ENCODE measurements at regions not wholly inside any gene's neighbourhood (a gene's known extent, or its start where the extent isn't known, plus 50 kb on each side); places are given as distances from the start of the nearest gene placed in this dataset.
"Not testable (repeated sequence)": the region's sequence is repeated elsewhere in the genome, so short reads cannot be mapped to it uniquely, and the experiment has no call there.

DNA sequence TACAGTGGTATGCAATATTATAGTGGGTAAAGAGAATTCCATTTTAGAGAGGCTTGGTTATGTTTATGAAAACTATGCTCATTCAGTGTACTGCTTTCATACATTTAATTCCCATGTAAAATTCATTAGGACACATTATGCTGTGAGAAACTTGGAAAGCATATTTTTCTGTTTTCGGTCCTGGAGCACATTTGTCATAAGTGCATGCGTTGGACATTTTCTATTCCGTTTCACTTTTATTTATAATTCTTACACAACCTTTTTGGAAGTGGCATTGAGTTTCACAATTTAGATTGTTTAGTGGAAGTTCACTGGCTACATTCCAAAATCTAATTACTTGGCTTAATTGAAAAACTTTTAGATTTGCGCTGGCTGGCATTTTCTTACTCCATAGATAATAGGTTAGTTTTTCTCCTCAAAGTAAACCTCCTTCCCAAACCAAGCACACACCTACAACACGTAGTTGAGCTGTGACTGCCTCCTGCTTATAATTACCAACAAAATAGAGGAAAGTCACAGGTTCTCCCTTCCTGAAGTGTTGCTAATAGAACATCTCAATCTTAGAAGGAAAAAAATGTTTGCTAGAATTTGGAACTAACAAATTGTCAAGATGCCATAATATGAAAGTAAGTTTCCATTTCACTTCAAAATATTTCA is 938.5 kb downstream of the TRHDE start:
- DNase-seq (ENCODE audit: low read depth), result no peak

DNA sequence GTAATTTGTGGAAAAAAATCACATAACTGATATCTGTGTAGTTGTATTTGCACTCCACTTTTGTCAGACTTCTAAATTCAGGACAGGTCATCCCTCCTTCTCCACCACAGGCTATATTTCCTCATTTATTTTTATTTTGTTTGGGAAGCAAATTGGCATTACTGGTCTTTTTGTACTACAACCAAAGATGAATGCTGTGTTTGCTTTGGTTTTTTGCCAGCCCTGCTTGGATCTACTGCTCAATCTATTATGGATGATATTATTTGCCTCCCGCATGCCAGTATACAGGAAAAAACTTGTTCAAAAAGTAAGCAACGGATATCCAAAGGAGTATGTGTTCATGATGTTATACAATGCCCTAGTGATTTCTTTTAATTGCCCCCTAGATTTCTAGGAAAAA is 948.8 kb downstream of the TRHDE start:
- DNase-seq (ENCODE audit: low read depth), result no peak

DNA sequence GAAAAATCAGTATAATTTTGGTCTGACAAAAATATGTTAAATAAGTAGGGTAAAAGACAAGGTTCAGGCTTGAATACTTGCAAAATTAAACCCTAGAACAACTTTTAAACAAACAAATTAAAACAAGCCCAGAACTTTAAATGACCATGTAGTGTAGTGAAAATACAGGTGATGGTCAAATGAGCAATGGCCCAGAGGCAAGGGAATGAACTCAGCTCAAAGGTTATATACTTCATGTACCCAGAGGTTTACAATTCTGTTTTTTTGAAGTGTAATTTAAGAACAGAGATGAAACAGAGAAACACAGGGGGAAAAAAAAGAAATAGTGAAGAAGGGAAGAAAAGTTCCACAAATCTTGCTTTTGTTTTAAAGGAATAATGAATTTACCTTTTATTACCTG is 949.2 kb downstream of the TRHDE start:
- no peak for DNase-seq (ENCODE audit: low read depth)

DNA sequence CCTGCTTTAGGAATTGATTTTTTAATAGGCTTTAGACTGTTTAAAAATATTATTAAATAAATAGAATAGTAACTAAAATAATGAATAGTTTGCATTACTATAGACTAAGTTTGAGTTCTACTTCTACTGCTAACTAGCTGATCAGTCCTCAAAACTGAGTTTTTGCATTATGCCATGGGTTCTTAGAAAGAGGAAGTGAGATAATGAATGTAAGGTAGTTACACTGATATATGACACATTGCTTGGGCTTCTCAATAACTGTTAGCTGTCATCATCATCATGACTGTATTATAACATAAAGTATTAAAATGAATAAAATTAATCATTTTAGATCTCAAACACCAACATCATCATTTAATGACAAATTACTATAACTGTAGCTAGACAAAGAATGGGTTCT is 949.7 kb downstream of the TRHDE start:
- DNase-seq (ENCODE audit: low read depth), result no peak

DNA sequence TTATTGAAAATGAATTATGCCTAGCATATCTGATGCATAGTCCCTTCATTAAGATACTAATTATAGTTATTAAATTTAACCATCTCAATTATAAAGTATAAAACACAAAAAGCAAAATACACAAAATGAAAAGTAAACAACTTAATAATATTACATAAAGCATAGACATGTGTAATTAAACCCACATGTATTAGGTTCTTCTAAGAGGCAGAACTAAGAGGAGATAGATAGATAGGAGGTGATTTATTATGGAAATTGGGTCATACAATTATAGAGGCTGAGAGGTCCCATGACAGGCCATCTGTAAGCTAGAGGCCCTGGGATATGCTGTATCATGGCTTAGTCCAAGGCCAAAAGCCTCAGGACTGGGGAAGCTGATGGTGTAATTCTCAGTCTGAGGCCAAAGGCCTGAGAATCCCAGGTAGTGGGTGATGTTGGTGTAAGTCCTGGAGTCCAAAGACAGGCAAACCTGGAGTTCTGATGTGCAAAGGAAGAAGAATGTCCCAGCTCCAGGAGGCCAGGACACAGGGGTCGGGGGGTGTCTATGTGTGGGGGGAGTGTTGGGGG is 953.3 kb downstream of the TRHDE start:
- no peak for DNase-seq (ENCODE audit: low read depth)

DNA sequence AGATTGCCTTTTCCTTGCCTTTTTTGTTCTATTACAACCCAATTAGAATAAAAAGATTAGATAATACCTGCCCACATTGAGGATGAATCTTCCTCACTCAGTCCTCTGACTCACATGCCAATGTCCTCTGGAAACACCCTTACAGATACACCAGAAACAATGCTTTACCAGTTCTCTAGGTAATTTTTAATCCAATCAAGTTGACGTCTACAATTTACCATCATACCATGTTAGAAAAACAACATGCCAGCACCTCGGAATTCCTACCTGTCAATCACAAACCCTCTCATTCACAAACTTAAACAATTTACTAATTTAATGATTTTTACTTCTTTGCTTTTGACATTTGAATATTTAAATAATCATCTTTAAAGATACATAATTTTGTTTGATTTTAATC is 953.8 kb downstream of the TRHDE start:
- no peak for DNase-seq (ENCODE audit: low read depth)

DNA sequence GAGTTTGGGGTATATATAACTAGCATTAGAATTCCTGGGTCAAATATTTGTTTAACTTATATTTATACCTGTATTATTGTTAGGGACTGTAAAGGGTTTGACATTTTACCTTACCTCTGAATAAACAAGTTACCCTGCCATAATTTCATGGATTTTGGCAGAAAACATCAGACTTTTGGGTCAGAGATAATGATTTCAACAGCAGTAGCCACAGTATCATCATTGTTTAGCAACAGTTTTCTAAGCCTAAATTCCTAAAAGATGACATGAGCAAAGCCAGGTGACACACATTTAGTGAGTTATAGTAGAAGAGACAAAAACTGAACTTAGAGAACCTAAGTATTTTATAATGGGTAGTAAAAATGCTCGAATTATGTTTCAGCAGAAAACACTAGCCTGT is 954.4 kb downstream of the TRHDE start:
- DNase-seq (ENCODE audit: low read depth), result no peak

DNA sequence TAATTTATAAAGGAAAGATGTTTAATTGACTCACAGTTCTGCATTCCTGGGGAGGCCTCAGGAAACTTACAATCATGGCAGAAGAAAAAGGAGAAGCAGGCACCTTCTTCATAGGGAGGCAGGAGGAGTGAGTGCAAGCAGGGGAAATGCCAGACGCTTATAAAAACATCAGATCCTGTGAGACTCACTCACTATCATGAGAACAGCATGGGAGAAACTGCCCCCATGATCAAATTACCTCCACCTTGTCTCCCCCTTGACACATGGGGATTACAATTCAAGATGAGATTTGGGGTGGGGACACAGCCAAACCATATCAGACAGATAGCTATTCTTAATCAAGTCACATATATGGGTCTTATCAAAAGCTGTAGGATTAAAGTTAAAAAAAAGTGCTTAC is 956.7 kb downstream of the TRHDE start:
- not testable (repeated sequence) for DNase-seq (ENCODE audit: low read depth)

DNA sequence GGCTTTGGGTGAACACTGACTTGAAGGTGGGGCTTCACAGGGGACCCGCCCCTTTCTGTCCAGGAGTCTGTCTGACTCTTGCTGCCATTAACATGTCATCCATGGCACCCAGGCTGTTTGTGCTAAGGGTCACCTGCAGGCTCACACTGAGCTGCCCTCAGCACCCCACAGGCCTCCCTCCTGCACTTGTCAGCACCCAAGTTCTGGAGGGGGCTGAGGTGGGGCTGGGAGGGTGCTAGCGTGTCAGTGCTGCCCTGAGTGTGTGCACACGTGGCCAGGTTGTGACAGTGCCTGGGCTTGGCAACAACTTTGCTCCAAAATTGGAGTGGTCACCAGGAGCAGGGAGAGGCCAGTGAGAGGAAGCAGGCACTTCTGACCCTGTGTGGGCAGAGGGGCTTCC is 963.2 kb downstream of the TRHDE start:
- DNase-seq (ENCODE audit: low read depth), result no peak

DNA sequence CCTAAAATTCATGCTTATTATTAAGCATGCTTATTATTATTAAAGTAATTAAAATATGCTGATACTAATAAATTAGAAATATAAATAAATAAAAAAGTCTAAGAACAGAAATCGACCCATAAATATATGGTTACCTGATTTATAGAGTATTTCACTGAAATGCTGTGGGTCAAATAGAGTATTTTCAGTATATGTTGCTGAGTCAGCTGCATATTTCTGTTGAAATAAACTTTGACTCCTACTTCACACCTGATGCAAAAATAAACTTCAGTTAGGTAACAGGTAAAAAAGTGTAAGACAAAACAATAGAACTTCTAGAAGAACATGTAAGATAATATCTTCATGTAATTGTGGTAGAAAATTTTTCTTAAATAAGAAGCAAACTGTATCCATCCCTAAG is 967.9 kb downstream of the TRHDE start:
- DNase-seq (ENCODE audit: low read depth), result no peak

DNA sequence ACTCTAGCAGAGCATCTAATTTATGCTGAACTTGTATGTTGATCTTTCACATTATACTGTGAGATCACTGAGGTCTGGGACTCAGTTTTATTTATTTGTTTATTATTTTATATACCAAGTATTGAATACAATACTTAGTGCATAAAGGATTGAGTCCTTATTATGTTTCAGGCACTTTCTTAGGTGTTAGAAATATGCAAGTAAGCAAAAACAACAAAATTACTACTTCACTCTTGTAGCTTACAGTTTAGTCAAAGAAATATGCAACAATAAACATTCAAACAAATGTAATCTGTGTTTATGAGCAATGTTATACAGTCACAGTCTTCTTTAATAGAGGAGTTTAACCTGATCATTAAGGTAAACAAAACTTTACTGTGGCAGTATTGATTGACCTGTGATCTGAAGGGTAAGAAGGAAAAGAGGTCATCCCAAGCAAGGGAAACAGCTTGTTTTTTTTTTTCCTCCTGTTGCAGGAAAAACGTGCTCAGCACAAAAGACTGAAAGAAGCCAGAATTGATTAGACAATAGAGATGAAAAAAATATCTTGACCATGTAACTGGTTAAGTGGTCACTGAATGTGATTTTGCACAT is 990.7 kb downstream of the TRHDE start:
- no peak for DNase-seq (ENCODE audit: low read depth)

DNA sequence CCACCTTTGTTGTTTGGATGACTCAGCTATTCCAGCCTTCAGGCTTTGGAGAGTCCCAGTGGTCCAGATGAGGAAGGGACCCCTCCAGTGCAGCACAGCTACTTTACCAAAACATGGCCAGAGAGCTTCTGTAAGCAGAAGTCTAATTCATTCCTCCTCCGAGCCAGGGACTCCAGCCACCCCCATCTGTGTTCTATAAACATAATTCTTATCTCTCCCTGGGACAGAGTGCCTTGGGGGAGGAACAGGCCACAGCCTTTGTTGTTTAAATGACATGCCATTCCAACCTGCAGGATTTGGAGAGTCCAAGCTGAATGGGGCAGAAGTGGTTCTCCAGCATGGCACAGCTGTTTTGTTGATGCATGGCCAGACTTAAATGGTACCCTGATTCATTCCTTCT is 994.0 kb downstream of the TRHDE start:
- no peak for DNase-seq (ENCODE audit: low read depth)

DNA sequence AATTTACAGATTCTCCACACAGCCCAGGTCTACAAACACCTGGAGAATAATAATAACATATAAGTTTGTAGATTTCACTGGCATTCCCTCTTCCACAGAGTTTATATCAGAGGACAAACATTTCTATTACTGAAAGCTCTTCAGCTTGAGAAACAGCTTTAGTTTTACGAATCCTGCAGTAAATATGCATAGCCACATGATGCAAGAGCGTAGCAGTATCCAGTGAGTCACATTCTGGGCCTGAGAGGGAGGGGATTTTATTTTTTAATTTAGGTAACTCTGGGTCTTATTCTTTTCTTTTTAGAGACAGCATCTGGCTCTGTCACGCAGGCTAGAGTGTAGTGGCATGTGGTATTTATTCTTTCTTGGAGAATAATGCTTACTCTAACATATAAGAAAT is 1002.8 kb downstream of the TRHDE start:
- DNase-seq (ENCODE audit: low read depth), result no peak

DNA sequence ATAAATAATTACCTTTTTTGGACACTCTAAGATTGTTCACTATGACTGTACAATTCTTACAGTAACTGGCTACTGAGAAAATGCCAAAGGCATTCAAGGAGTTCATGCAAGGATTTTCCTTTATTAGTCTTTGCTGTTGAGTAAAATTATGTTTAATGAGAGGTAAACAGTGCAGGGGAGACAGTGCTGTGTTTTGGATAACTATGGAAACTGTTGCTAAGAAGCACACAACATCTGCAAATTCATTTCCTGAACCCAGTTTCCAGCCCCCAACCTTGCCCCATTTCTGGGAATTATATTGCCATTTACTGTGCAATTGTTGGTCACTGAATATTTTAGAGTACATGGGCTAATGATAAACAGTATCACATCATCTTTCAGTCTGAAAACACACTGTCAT is 1005.8 kb downstream of the TRHDE start:
- DNase-seq (ENCODE audit: low read depth), result no peak

DNA sequence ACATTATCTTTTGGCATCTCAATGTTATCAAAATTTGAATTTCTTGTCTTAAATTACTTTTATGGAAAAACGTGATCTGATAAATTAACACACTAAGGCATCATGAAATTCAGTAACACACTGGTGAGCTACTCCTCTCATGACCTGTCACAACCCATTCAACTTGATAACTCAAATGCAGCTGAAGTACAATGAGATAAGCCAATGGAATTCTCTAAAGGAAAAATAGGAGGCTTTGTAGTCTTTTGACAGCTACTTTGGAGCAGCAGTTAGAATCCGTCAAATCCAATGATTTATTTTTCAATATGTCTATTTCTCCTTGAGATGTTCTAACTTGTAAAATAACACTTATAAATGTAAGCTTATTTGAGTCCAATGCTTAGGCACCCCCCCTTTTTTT is 1029.4 kb downstream of the TRHDE start:
- DNase-seq (ENCODE audit: low read depth), result no peak

DNA sequence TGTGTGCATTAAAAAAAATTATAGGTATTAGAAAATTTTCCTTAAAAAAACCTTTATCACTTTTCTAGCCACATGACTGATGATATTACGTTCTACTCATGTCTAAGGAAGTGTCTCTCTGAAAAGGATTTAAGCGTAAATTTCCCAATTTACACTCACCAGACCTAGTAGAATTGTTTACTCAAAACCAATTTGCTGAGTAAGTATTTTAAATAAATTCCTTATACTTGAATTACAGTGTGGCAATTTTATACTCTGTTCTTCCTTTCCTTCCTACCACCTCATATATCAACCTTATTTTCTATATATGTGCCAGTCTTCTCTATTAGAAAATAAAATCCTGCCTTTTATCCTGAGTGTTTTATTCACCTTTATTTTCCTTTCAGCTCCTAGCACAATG is 1035.1 kb downstream of the TRHDE start:
- DNase-seq (ENCODE audit: low read depth), result no peak

DNA sequence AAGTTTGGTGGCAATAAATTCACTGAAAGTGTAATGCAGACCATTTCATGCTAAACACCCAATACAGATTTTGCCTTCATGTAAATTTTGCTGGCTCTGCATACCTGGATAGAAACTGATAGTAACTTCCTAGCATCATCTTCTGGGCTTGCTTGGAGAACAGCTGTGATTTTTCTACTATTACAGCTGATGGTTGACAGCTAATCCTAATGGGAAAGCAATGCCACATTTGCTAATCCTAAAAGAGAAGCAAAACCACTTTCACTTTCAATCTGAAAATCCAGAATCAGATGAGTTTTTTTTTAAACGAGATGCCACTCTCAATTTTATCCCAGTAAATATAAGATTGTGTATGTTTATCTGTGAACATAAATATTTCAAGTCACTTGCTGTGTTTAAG is 1035.9 kb downstream of the TRHDE start:
- DNase-seq (ENCODE audit: low read depth), result no peak

DNA sequence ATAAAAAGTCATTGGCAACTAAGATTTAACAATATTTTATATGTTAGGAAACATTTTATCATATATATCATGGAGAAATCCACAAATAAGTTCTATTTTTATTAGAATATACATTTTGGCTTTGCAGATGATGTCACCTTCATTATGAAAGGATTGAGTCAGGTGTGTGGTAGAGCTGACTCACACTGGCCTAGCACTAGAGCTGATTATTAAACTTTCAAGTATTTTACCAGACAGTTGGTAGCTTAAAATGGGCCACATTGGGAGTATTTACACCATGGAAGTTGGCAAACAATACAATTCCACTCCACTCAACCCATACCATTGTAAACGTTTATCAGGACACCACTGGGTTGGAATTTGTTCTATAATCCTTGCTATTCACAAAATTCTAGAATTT is 1036.6 kb downstream of the TRHDE start:
- DNase-seq (ENCODE audit: low read depth), result no peak

DNA sequence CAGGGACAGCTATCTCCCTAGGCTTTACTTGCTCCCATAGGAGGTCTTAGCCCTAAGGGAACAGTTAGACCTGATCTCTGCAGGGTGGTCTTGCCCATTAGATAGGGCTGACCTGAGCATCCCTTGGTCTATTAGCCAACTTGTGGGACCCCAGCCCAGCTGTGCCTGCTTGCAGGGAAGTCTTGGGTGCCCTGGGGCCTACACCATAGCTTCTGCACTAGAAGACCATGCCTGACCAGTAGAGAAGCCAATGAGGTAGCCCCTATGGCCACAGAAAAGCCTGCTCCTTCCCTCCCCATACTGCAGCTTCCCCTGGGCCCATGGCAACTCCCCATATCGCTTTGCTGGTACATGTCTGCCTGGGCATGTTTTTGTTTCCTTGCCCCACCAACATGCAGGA is 1049.1 kb downstream of the TRHDE start:
- no peak for DNase-seq (ENCODE audit: low read depth)

DNA sequence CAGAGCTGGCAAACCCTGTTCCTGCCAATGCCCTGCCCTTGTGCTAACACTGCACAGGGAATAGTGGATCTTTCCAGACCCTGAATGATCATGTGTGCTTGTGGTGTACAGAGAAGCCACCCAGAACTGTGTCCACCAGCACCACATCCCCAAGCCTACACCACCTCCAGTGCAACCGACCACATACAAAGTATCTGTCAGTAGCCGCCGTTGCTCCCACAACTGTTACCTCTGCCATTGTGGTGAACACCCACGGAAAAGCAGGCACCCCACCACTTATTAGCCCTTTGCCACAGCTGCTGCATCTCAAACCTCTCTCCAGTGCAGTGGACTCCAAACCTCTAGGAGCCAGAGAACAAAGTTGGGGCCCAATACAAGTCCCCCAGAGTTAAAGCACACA is 1049.6 kb downstream of the TRHDE start:
- no peak for DNase-seq (ENCODE audit: low read depth)

DNA sequence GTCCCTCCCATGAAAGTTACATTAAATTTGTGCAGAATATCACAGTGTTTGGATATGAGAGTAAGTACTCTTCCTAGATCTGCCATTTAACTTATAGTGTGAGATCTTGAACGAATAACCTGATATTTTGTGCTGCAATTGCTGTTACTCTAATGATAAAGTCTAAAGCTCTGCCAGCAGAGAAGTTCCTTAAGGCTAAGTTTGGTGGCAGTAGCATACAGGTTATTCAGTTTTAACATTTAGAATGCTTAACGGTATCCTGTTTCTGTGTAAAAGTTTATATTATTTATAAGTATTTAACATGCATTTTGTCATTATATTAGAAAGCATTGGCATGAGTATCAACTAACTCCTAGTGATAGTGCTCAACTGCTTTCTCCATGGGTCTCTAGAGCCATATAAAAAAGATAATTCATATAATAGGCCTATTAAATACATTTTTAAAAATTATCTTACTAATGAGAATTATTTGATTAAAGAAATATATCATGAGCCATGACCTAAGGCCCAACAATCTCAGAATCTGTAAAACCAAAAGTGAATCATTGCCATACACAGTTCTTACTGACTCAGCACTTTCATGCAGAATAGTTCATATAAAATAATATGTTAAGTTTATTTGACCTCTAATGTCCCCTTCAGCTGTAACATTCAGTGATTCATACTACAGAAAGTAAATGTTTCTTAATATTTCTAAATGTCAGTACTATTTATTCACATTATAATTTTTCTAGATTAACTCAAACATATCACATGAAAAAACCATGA is 1058.6 kb downstream of the TRHDE start:
- DNase-seq (ENCODE audit: low read depth), result no peak

DNA sequence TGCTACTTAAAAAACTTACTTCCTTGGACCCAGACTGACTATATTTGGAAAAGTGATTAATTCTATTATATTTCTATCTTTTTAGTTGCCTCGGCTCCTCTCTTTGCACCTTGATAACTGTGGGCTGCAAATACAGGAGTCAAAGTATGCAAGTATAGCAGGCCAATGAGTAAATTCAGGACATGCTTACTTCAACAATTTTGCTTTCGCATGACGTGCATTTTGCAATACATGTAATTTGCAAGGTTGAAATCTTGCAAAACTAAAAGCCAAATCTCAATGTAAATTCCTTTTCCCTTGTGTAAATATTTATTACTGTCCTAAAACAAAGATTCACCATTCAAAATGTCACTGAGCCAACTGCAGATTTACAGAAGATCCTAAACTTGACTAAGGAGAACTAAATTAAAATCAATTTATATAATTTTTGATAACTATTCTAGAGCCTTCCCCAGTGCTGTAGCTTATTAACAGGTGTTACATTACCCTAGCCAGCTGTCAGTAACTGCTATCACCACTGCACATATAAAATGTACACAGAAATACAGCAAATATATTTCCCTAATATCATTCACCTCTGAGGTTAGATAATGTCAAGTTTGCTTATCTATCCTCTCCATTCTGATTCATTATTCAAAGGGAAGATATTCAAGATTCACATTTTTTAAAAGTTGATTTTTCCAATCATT is 1069.5 kb downstream of the TRHDE start:
- no peak for DNase-seq (ENCODE audit: low read depth)

DNA sequence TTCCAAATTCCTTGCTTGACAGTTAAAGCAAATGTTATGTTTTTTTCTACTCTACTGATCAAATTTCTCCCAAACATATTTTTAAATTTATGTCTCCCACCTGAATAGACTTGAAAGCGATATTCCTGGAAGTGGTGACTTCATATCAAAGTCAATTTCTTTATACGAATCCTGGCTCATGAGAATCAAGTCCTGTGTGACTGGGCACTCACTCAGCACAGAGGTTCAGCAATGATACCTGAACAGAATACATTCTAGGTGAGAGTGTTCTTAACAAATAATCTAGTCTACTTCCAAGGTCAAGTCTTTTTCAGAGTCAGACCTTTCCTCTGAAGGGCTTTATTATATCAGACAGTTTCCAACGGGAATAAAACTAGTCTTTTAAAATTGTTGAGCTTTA is 1070.6 kb downstream of the TRHDE start:
- no peak for DNase-seq (ENCODE audit: low read depth)
